NB4 (cell line): ENCODE measurements at regions not wholly inside any gene's neighbourhood (a gene's known extent, or its start where the extent isn't known, plus 50 kb on each side); places are given as distances from the start of the nearest gene placed in this dataset.

ENCODE experiments used
- POLR2A ChIP-seq: IDR thresholded peaks from 2 replicates; pipeline ENCODE4 v1.6.1; 2011; ENCODE audit warnings: mild to moderate bottlenecking; ENCODE audit not compliant: insufficient read length; ENCODE audit errors: extremely low read depth
- TF ChIP-seq, protein P1 (sequence below): IDR thresholded peaks from one replicate; pipeline ENCODE4 v1.5.1; 2012; ENCODE audit warnings: low read depth, low read length
- TF ChIP-seq, protein P2 (sequence below): IDR thresholded peaks from 2 replicates; pipeline ENCODE4 v1.6.1; 2011; ENCODE audit warnings: low read depth, low read length

DNA sequence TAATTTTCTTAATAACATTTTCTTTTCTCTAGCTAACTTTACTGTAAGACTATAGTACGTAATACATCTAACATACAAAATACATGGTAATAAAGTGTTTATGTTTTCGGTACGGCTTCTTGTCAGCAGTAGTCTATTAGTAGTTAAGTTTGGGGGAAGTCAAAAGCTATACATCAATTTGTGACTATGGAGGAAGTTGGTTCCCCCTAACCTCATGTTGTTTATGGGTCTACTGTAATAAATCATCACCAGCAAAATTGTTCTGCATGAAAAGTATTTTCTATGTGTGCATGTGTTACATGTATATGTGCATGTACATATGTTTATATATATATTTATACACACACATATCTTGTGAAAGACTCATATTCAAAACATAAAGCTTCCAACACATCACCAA is 303.0 kb downstream of the TRIB2 start:
- TF ChIP-seq POLR2A: no peak
- TF ChIP-seq, protein P1, sequence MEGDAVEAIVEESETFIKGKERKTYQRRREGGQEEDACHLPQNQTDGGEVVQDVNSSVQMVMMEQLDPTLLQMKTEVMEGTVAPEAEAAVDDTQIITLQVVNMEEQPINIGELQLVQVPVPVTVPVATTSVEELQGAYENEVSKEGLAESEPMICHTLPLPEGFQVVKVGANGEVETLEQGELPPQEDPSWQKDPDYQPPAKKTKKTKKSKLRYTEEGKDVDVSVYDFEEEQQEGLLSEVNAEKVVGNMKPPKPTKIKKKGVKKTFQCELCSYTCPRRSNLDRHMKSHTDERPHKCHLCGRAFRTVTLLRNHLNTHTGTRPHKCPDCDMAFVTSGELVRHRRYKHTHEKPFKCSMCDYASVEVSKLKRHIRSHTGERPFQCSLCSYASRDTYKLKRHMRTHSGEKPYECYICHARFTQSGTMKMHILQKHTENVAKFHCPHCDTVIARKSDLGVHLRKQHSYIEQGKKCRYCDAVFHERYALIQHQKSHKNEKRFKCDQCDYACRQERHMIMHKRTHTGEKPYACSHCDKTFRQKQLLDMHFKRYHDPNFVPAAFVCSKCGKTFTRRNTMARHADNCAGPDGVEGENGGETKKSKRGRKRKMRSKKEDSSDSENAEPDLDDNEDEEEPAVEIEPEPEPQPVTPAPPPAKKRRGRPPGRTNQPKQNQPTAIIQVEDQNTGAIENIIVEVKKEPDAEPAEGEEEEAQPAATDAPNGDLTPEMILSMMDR: no peak
- TF ChIP-seq, protein P2, sequence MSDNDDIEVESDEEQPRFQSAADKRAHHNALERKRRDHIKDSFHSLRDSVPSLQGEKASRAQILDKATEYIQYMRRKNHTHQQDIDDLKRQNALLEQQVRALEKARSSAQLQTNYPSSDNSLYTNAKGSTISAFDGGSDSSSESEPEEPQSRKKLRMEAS: no peak
